ENCODE measurements at regions not wholly inside any gene's neighbourhood (a gene's known extent, or its start where the extent isn't known, plus 50 kb on each side); places are given as distances from the start of the nearest gene placed in this dataset.

DNA sequence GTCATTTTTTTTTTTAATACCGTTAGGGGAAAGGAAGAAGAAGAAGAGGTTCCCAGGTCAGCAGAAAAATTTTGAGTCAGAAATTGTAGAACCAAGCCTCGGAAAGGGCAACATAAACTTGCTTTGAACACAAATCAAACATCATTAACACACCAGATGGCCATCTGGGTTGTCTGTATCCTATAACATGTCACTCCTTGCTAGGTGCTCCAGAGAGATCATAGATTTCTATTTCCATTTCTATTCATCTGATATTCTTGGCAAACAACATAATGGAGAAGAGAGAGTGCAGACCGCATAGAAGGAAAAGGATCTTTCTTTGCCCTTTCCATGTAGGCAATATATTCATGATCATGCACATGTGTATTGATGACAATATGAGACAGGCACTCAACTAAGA, 129.5 kb upstream of the STT3B start:
- no peaks in the 10 kb centered on the region for H3K36me3 ChIP-seq (ENCODE audit: control insufficient read depth, insufficient read depth, low read length)
- FAIRE-seq (no peak), DNase-seq (ENCODE audit: low read depth) (no peak)
- no peak overlapping the region for H3K4me3 ChIP-seq (ENCODE audit: low read depth, low read length)
- peaks cover 3% of the 10 kb centered on the region for H3K27me3 ChIP-seq (ENCODE audit: control insufficient read depth, insufficient read depth, low read length)
- TF ChIP-seq, protein P1, sequence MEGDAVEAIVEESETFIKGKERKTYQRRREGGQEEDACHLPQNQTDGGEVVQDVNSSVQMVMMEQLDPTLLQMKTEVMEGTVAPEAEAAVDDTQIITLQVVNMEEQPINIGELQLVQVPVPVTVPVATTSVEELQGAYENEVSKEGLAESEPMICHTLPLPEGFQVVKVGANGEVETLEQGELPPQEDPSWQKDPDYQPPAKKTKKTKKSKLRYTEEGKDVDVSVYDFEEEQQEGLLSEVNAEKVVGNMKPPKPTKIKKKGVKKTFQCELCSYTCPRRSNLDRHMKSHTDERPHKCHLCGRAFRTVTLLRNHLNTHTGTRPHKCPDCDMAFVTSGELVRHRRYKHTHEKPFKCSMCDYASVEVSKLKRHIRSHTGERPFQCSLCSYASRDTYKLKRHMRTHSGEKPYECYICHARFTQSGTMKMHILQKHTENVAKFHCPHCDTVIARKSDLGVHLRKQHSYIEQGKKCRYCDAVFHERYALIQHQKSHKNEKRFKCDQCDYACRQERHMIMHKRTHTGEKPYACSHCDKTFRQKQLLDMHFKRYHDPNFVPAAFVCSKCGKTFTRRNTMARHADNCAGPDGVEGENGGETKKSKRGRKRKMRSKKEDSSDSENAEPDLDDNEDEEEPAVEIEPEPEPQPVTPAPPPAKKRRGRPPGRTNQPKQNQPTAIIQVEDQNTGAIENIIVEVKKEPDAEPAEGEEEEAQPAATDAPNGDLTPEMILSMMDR (IDR thresholded peaks at IDR 0.05; ENCODE audit: insufficient read depth, low read length, severe bottlenecking), result no peak

DNA sequence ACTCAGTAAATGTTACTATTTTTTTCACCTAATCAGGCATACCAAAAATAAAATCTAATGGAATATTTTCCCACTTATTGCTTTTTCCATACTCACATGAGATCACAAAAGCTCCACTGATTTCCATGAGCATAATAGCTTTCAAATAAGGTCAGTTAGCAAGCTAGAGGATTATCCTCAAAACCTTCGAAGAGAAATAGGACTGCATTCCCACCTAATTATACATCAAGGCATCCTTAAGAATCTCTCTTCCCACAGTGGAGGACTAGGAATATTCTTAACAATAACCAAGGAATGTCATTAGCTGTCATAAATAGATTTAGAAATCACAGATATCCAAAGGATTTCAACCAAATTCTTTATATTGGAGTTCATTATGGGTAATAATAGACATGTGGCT, 127.9 kb upstream of the STT3B start:
- TF ChIP-seq, protein P1 (IDR thresholded peaks at IDR 0.05; ENCODE audit: insufficient read depth, low read length, severe bottlenecking), result no peak
- Histone ChIP-seq H3K27me3 (ENCODE audit: control insufficient read depth, insufficient read depth, low read length) (peaks cover 3% of the 10 kb centered on the region), H3K36me3 (ENCODE audit: control insufficient read depth, insufficient read depth, low read length) (no peaks in the 10 kb centered on the region), H3K4me3 (ENCODE audit: low read depth, low read length) (no peak overlapping the region)
- DNase-seq (ENCODE audit: low read depth) (no peak), FAIRE-seq (no peak)

DNA sequence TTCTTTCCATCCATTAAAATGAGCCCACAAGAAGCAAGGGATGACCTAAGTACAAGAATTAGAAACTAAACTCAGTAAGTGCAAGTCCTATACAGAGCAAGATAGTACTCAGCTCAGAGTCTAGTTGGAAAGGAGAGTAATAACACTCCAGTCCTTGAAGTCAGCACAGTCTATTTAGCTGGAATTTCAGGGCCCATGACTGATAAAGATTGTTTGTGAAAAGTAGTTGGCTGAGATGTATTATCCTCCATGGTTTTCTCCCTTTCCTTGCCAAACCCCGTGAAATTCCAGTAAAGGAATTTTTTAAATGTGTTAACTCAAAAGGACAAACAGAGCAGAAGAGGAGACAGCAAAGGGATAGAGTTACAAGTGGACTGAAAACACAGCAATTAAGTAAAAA, 127.2 kb upstream of the STT3B start:
- TF ChIP-seq, protein P1 (IDR thresholded peaks at IDR 0.05; ENCODE audit: insufficient read depth, low read length, severe bottlenecking), result no peak
- no peaks in the 10 kb centered on the region for H3K36me3 ChIP-seq (ENCODE audit: control insufficient read depth, insufficient read depth, low read length)
- DNase-seq (ENCODE audit: low read depth), result no peak
- no peak for FAIRE-seq
- H3K4me3 ChIP-seq (ENCODE audit: low read depth, low read length), result no peak overlapping the region
- peaks cover 3% of the 10 kb centered on the region for H3K27me3 ChIP-seq (ENCODE audit: control insufficient read depth, insufficient read depth, low read length)

DNA sequence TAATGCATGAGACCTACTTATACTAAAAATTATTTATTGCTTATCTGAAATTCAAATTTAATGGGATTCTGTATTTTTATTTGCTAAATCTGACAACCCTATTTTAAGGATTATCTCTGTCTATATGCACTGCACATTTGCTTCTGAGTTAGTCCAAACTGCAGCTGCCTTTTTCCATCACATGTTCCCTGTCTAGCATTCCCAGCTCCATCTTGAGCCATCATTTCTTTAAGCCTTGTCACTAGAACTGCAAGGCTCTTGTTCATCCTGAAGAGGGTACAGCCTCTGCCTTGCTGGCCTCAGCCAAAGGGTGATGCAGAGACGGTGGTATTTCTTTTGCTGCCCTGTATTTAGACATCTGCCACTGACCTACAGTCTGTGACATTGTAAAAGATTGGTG, 125.8 kb upstream of the STT3B start:
- TF ChIP-seq, protein P1 (IDR thresholded peaks at IDR 0.05; ENCODE audit: insufficient read depth, low read length, severe bottlenecking), result no peak
- Histone ChIP-seq H3K36me3 (ENCODE audit: control insufficient read depth, insufficient read depth, low read length) (no peaks in the 10 kb centered on the region), H3K4me3 (ENCODE audit: low read depth, low read length) (no peak overlapping the region), H3K27me3 (ENCODE audit: control insufficient read depth, insufficient read depth, low read length) (peaks cover 3% of the 10 kb centered on the region)
- FAIRE-seq, result no peak
- DNase-seq (ENCODE audit: low read depth), result no peak

DNA sequence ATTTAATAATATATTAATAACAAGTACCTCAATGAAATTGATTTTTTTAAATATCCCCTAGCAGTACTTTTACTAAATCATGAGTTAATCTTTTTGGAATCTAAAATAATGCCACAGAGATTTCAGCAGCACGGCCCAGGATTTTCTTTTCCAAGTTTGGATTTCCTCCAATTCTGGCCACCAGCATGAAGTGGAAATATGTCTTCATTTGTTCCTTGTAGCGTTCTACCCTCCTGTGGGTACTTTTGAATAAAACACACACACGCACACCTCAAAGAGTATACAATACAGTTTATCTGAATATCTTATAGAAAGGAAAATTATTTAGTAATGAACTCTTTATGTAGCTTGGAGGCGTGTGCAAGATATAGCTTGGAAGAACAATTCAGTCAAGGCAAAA, 125.1 kb upstream of the STT3B start:
- no peak for FAIRE-seq
- TF ChIP-seq, protein P1 (IDR thresholded peaks at IDR 0.05; ENCODE audit: insufficient read depth, low read length, severe bottlenecking), result no peak
- peaks cover 3% of the 10 kb centered on the region for H3K27me3 ChIP-seq (ENCODE audit: control insufficient read depth, insufficient read depth, low read length)
- H3K36me3 ChIP-seq (ENCODE audit: control insufficient read depth, insufficient read depth, low read length), result no peaks in the 10 kb centered on the region
- no peak overlapping the region for H3K4me3 ChIP-seq (ENCODE audit: low read depth, low read length)
- no peak for DNase-seq (ENCODE audit: low read depth)

DNA sequence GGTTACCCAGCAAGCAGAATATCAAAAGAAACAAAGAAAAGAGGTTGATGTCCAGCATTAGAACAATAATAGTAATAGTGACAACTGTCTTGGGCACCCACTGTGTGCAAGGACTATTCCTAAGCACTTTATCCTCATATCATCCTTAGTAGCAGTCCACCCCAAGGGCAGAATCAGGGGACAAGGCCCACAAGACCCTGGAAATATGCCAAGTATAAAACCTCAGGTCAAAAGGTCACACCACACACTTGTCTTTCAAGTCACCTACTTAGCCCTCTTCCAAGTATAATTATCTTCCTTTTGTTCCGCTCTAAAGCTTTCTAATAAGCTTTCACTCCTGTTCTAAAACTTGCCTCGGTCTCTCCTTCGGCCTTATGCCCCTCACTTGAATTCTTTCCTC, 124.0 kb upstream of the STT3B start:
- TF ChIP-seq, protein P1 (IDR thresholded peaks at IDR 0.05; ENCODE audit: insufficient read depth, low read length, severe bottlenecking), result no peak
- DNase-seq (ENCODE audit: low read depth) (no peak), FAIRE-seq (no peak)
- H3K4me3 ChIP-seq (ENCODE audit: low read depth, low read length), result no peak overlapping the region
- H3K27me3 ChIP-seq (ENCODE audit: control insufficient read depth, insufficient read depth, low read length), result peaks cover 3% of the 10 kb centered on the region
- H3K36me3 ChIP-seq (ENCODE audit: control insufficient read depth, insufficient read depth, low read length), result no peaks in the 10 kb centered on the region

Data from bronchial epithelial cell (primary cell).